ENCODE measurements at regions not wholly inside any gene's neighbourhood (a gene's known extent, or its start where the extent isn't known, plus 50 kb on each side); places are given as distances from the start of the nearest gene placed in this dataset.
"Not testable (repeated sequence)": the region's sequence is repeated elsewhere in the genome, so short reads cannot be mapped to it uniquely, and the experiment has no call there.

DNA sequence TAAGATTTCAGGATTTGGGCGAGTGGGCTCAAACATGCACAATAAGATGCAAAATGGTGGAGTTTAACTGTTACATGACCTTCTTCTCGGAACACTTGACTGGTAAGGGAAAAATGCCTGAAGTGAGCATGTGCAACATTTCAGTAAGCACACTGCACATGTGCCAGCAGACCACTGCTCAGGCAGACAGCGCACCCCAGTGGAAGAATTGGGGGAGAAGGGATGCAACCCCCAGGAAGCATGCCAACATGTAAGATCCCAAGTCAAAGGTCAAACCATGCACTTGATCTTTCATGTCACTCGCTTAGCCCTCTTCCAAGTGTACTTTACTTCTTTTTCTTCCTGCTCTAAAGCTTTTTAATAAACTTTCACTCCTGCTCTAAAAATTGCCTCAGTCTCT is 256.3 kb downstream of the CENPC start:
- Histone ChIP-seq H3K9ac (ENCODE audit: low read depth, low read length) (no peak overlapping the region), H3K4me3 (ENCODE audit: low read depth, low read length) (no peak overlapping the region), H3K4me1 (ENCODE audit: control insufficient read depth, insufficient read depth, low read length) (peaks cover 7% of the 10 kb centered on the region), H3K9me3 (ENCODE audit: control insufficient read depth, insufficient read depth, low read length) (peaks cover 8% of the 10 kb centered on the region; the same call in 1 of the 2 replicates), H3K27me3 (ENCODE audit: control insufficient read depth, insufficient read depth, low read length) (no peaks in the 10 kb centered on the region), H3K27ac (ENCODE audit: low read depth, low read length) (no peak overlapping the region), H3K36me3 (ENCODE audit: control insufficient read depth, insufficient read depth, low read length) (no peaks in the 10 kb centered on the region)

DNA sequence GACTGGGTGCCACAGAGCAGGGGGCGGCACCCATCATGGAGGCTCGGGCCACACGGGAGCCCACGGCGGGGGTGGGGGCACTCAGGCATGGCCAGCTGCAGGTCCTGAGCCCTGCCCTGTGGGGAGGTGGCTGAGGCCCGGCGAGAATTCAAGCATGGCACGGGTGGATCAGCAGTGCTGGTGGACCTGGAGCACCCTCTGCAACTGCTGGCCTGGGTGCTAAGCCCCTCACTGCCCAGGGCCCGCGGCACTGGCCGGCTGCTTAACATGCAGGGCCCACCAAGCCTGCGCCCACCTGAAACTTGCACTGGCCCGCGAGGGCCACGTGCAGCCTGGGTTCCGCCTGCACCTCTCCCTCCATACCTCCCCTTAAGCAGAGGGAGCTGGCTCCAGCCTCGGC is 258.6 kb downstream of the CENPC start:
- Histone ChIP-seq H3K9me3 (ENCODE audit: control insufficient read depth, insufficient read depth, low read length) (peaks cover 8% of the 10 kb centered on the region; the same call in 1 of the 2 replicates), H3K4me1 (ENCODE audit: control insufficient read depth, insufficient read depth, low read length) (peaks cover 7% of the 10 kb centered on the region), H3K9ac (ENCODE audit: low read depth, low read length) (no peak overlapping the region), H3K4me3 (ENCODE audit: low read depth, low read length) (no peak overlapping the region), H3K36me3 (ENCODE audit: control insufficient read depth, insufficient read depth, low read length) (no peaks in the 10 kb centered on the region), H3K27ac (ENCODE audit: low read depth, low read length) (no peak overlapping the region), H3K27me3 (ENCODE audit: control insufficient read depth, insufficient read depth, low read length) (no peaks in the 10 kb centered on the region)

DNA sequence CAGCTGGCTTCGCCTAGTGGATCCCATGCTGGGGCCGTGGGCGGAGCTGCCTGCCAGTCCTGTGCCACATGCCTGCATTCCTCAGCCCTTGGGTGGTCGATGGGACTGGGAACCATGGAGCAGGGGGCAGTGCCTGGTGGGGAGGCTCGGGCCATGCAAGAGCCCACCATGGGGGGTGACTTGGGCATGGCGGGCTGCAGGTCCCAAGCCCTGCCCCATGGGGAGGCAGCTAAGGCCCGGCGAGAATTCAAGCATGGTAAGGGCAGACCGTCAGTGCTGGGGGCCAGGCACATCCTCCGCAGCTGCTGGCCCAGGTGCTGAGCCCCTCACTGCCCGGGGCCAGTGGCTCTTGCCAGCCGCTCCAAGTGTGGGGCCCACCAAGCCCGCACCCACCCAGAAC is 262.6 kb downstream of the CENPC start:
- Histone ChIP-seq H3K27me3 (ENCODE audit: control insufficient read depth, insufficient read depth, low read length) (no peaks in the 10 kb centered on the region), H3K36me3 (ENCODE audit: control insufficient read depth, insufficient read depth, low read length) (no peaks in the 10 kb centered on the region), H3K4me1 (ENCODE audit: control insufficient read depth, insufficient read depth, low read length) (no peaks in the 10 kb centered on the region)

DNA sequence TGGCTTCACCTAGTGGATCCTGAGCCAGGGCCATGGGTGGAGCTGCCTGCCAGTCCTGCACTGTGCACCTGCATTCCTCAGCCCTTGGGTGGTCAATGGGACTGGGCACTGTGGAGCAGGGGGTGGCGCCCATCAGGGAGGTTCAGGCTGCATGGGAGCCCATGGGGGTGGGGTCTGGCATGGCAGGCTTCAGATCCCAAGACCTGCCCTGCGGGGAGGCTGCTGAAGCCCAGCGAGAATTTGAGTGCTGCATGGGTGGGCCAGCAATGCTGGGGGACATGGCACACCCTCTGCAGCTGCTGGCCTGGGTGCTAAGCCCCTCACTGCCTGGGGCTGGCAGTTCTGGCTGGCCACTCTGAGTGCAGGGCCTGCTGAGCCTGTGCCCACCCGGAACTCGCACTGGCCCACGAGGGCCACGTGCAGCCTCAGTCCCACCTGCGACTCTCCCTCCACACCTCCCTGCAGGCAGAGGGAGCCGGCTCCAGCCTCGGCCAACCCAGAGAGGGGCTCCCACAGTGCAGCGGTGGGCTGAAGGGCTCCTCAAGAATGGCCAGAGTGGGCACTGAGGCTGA is 270.0 kb downstream of the CENPC start:
- Histone ChIP-seq H3K27ac (ENCODE audit: low read depth, low read length) (no peak overlapping the region), H3K4me1 (ENCODE audit: control insufficient read depth, insufficient read depth, low read length) (no peaks in the 10 kb centered on the region), H3K36me3 (ENCODE audit: control insufficient read depth, insufficient read depth, low read length) (no peaks in the 10 kb centered on the region), H3K9ac (ENCODE audit: low read depth, low read length) (no peak overlapping the region), H3K9me3 (ENCODE audit: control insufficient read depth, insufficient read depth, low read length) (peaks cover 21% of the 10 kb centered on the region), H3K4me3 (ENCODE audit: low read depth, low read length) (no peak overlapping the region), H3K27me3 (ENCODE audit: control insufficient read depth, insufficient read depth, low read length) (no peaks in the 10 kb centered on the region)

More for the DNA sequence above, 262.6 kb downstream of the CENPC start:
- Histone ChIP-seq H3K9ac (ENCODE audit: low read depth, low read length) (no peak overlapping the region), H3K4me3 (ENCODE audit: low read depth, low read length) (no peak overlapping the region), H3K27ac (ENCODE audit: low read depth, low read length) (no peak overlapping the region), H3K9me3 (ENCODE audit: control insufficient read depth, insufficient read depth, low read length) (peaks cover 8% of the 10 kb centered on the region; the same call in 1 of the 2 replicates)

DNA sequence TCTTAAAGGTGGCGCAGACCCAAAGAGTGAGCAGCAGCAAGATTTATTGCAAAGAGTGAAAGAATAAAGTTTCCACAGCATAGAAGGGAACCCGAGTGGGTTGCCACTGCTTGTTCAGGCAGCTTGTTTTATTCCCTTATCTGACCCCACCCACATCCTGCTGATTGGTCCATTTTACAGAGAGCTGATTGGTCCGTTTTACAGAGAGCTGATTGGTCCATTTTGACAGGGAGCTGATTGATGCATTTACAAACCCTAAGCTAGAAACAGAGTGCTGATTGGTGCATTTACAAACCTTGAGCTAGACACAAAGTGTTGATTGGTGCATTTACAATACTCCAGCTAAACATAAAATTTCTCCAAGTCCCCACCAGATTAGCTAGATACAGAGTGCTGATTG is 270.6 kb downstream of the CENPC start:
- H3K9ac ChIP-seq (ENCODE audit: low read depth, low read length); H3K36me3 ChIP-seq (ENCODE audit: control insufficient read depth, insufficient read depth, low read length); H3K4me3 ChIP-seq (ENCODE audit: low read depth, low read length); H3K27ac ChIP-seq (ENCODE audit: low read depth, low read length); H3K4me1 ChIP-seq (ENCODE audit: control insufficient read depth, insufficient read depth, low read length); H3K27me3 ChIP-seq (ENCODE audit: control insufficient read depth, insufficient read depth, low read length): not testable (repeated sequence)
- H3K9me3 ChIP-seq (ENCODE audit: control insufficient read depth, insufficient read depth, low read length) = peaks cover 21% of the 10 kb centered on the region

DNA sequence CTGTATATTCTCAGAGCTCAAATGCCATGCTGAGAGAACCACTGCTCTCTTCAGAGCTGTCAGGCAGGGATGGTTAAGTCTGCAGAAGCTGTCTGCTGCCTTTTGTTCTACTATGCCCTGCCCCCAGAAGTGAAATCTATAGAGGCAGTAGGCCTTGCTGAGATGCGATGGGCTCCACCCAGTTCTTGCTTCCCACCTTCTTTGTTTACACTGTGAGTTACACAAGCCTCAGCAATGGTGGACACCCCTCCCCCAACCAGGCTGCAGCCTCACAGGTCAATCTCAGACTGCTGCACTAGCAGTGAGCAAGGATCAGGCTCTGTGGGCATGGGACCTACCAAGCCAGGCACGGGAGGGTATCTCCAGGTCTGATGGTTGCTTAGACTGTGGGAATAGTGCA is 271.6 kb downstream of the CENPC start:
- H3K9me3 ChIP-seq (ENCODE audit: control insufficient read depth, insufficient read depth, low read length) = peaks cover 21% of the 10 kb centered on the region
- H3K9ac ChIP-seq (ENCODE audit: low read depth, low read length) = no peak overlapping the region
- H3K4me3 ChIP-seq (ENCODE audit: low read depth, low read length) = no peak overlapping the region
- no peaks in the 10 kb centered on the region for H3K4me1 ChIP-seq (ENCODE audit: control insufficient read depth, insufficient read depth, low read length)
- H3K27me3 ChIP-seq (ENCODE audit: control insufficient read depth, insufficient read depth, low read length) = no peaks in the 10 kb centered on the region
- no peaks in the 10 kb centered on the region for H3K36me3 ChIP-seq (ENCODE audit: control insufficient read depth, insufficient read depth, low read length)
- H3K27ac ChIP-seq (ENCODE audit: low read depth, low read length) = no peak overlapping the region

DNA sequence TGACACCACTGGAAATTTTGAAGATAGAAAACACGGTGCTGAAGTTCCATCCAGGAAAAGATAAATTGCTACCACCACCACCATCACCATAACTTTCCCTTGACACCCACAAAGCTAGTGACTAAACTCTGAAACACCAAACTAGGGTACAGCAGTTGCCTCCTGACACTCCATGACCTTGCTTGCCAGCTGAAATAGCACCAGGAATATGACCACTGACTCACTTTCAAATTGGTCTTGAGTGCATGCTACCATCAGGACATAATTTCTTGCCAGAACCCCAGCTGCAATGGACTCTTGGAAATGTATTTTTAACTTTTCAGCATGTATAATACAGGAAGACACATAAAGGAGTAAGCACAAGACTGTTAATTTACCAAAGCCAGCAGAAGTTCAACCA is 283.3 kb downstream of the CENPC start:
- peaks cover 10% of the 10 kb centered on the region for H3K4me1 ChIP-seq (ENCODE audit: control insufficient read depth, insufficient read depth, low read length)
- no peak overlapping the region for H3K9ac ChIP-seq (ENCODE audit: low read depth, low read length)
- H3K4me3 ChIP-seq (ENCODE audit: low read depth, low read length) = no peak overlapping the region
- no peaks in the 10 kb centered on the region for H3K27me3 ChIP-seq (ENCODE audit: control insufficient read depth, insufficient read depth, low read length)
- H3K36me3 ChIP-seq (ENCODE audit: control insufficient read depth, insufficient read depth, low read length) = no peaks in the 10 kb centered on the region
- no peak overlapping the region for H3K27ac ChIP-seq (ENCODE audit: low read depth, low read length)
- H3K9me3 ChIP-seq (ENCODE audit: control insufficient read depth, insufficient read depth, low read length) = no peaks in the 10 kb centered on the region

DNA sequence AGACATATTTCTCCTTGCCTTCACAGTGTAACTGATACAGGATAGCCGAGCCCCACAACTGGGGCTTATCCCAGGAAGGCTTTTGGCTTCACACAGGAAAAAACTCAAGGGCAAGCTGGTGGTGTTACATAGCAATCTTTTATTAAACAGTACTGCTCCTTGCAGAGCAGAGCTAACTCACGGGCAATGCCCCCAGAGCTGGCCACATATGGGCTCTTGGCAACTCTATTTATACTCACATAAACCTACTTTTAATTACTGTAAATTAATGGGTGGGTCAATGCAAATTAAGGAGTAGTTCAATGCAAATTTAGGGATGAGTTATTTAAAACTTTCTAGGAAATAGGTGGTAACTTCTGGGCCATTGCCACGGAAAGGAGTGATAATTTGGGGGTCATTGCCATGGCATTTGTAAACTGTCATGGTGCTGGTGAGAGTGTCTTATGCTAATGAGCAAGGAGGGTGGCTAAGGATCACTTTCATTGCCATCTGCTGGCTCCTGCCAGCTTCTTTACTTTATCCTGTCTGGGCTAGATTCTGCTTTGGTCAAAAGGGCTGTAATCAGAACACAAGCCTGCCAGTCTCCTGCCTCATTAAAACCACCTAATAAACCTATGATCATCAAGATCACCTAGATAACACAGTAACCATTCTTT is 288.8 kb downstream of the CENPC start:
- Histone ChIP-seq H3K9ac (ENCODE audit: low read depth, low read length) (no peak overlapping the region), H3K4me3 (ENCODE audit: low read depth, low read length) (no peak overlapping the region), H3K27ac (ENCODE audit: low read depth, low read length) (no peak overlapping the region), H3K36me3 (ENCODE audit: control insufficient read depth, insufficient read depth, low read length) (no peaks in the 10 kb centered on the region), H3K27me3 (ENCODE audit: control insufficient read depth, insufficient read depth, low read length) (no peaks in the 10 kb centered on the region), H3K9me3 (ENCODE audit: control insufficient read depth, insufficient read depth, low read length) (no peaks in the 10 kb centered on the region), H3K4me1 (ENCODE audit: control insufficient read depth, insufficient read depth, low read length) (no peaks in the 10 kb centered on the region)

DNA sequence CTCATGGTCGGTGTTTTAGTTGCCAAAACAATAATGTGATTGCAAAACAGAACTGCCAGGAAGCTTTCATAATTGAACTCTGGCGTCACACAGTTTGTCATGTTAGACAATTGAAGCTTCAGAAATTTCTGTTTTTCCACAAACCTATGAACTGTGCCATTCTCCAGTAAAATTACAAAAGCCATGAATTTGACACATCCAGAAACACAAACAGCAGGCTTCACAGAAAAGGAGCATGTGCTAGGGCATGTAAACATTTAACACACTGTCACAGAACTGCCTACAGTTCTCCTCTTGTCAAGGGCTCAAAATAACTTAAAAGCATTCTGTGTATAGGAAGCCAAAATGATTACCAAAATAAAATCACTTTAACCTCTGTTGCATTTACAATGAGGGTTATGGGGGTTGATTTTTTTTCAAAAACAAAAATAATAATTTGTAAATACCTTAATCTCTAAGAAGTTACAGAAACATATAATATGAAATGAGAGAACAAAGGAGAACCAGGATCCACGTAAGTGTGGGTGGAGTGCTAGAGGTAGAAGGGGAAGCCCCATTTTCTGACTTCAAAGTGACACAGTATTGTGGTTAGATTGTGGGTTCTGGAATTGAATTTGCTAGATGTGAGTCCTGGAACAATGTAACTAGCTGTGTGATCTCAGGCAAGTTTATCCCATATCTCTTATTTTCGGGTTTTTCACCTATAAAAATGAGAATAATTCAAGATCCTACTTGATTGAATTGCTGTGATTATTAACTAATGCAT is 295.0 kb downstream of the CENPC start:
- H3K9ac ChIP-seq (ENCODE audit: low read depth, low read length) = no peak overlapping the region
- no peaks in the 10 kb centered on the region for H3K27me3 ChIP-seq (ENCODE audit: control insufficient read depth, insufficient read depth, low read length)
- H3K4me1 ChIP-seq (ENCODE audit: control insufficient read depth, insufficient read depth, low read length) = no peaks in the 10 kb centered on the region
- H3K36me3 ChIP-seq (ENCODE audit: control insufficient read depth, insufficient read depth, low read length) = no peaks in the 10 kb centered on the region
- no peaks in the 10 kb centered on the region for H3K9me3 ChIP-seq (ENCODE audit: control insufficient read depth, insufficient read depth, low read length)
- H3K4me3 ChIP-seq (ENCODE audit: low read depth, low read length) = no peak overlapping the region
- no peak overlapping the region for H3K27ac ChIP-seq (ENCODE audit: low read depth, low read length)

DNA sequence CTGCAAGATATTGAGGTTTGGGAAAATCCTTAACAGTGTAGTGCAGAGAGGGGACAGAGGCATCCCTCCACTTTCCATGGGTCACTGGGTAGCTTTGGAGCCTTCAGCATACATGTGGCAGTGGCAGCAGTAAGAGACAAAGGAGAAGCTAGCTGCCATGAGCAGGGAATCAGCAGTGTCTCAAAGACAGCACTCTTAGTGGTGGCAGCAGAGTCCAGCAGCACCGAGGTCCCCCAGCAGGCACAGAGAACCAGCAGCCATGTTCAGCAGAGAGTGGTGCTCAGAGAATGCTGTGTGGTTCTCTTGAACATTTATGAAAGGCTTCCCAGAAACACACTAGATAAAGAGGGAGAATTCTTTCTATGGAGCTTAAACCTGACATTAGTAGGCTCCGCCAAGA is 308.5 kb downstream of the CENPC start:
- no peaks in the 10 kb centered on the region for H3K36me3 ChIP-seq (ENCODE audit: control insufficient read depth, insufficient read depth, low read length)
- H3K9me3 ChIP-seq (ENCODE audit: control insufficient read depth, insufficient read depth, low read length) = no peaks in the 10 kb centered on the region
- no peaks in the 10 kb centered on the region for H3K27me3 ChIP-seq (ENCODE audit: control insufficient read depth, insufficient read depth, low read length)
- no peak overlapping the region for H3K27ac ChIP-seq (ENCODE audit: low read depth, low read length)
- H3K4me1 ChIP-seq (ENCODE audit: control insufficient read depth, insufficient read depth, low read length) = no peaks in the 10 kb centered on the region
- no peak overlapping the region for H3K4me3 ChIP-seq (ENCODE audit: low read depth, low read length)
- H3K9ac ChIP-seq (ENCODE audit: low read depth, low read length) = no peak overlapping the region

DNA sequence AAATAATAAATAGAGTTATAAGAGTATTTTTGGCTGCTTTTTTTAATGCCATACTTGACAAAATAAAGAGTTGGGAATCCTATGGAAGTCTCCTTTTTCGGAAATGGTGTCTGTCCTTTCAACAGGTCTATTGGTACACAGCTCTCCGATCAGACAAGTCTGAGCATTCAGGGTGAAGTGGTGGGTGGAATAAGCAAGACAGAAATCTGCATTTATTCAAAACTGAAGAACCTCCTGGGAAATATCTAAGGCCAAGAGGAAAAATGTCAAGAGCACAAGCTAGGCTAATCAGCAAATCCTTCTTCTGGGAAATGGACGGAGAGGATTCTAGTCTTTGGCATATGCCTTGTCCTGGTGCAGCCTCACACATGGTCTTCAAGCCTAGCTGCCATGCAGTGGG is 309.0 kb downstream of the CENPC start:
- Histone ChIP-seq H3K4me1 (ENCODE audit: control insufficient read depth, insufficient read depth, low read length) (no peaks in the 10 kb centered on the region), H3K36me3 (ENCODE audit: control insufficient read depth, insufficient read depth, low read length) (no peaks in the 10 kb centered on the region), H3K9ac (ENCODE audit: low read depth, low read length) (no peak overlapping the region), H3K27me3 (ENCODE audit: control insufficient read depth, insufficient read depth, low read length) (no peaks in the 10 kb centered on the region), H3K9me3 (ENCODE audit: control insufficient read depth, insufficient read depth, low read length) (no peaks in the 10 kb centered on the region), H3K27ac (ENCODE audit: low read depth, low read length) (no peak overlapping the region), H3K4me3 (ENCODE audit: low read depth, low read length) (no peak overlapping the region)

All from HUES48 (cell line).